Neural crest cell (in vitro differentiated cells): ENCODE measurements at regions not wholly inside any gene's neighbourhood (a gene's known extent, or its start where the extent isn't known, plus 50 kb on each side); places are given as distances from the start of the nearest gene placed in this dataset.

Source experiments
- DNase-seq: peaks from one replicate; pipeline ENCODE4 v3.0.0; 2021; ENCODE audit warnings: low read depth, mixed read lengths, low spot score
- H3K27ac Mint-ChIP-seq: one replicate; pipeline ENCODE4 v1.8.0; 2021; ENCODE audit warnings: mild to moderate bottlenecking, mixed read lengths; ENCODE audit not compliant: unreplicated experiment
- H3K27me3 Mint-ChIP-seq: 2 replicates; pipeline ENCODE4 v1.8.0; 2021; ENCODE audit warnings: low read depth, mild to moderate bottlenecking, mixed read lengths
- H3K36me3 Mint-ChIP-seq: 2 replicates; pipeline ENCODE4 v1.8.0; 2021; ENCODE audit warnings: low read depth, mild to moderate bottlenecking, mixed read lengths
- H3K4me1 Mint-ChIP-seq: 2 replicates; pipeline ENCODE4 v1.8.0; 2021; ENCODE audit warnings: mixed read lengths
- H3K4me3 Mint-ChIP-seq: one replicate; pipeline ENCODE4 v1.8.0; 2021; ENCODE audit warnings: mild to moderate bottlenecking, mixed read lengths
- H3K9me3 Mint-ChIP-seq: 2 replicates; pipeline ENCODE4 v1.8.0; 2021; ENCODE audit warnings: mixed read lengths
- CTCF ChIP-seq: fragments of 200-600 bp; sonication (generic); conservative IDR thresholded peaks from 2 replicates; pipeline ENCODE4 v1.5.0; 2021; ENCODE audit warnings: antibody characterized with exemption, mild to moderate bottlenecking

- Mint-ChIP-seq H3K4me1 (no peaks in the 10 kb centered on the region), H3K36me3 (no peaks in the 10 kb centered on the region), H3K9me3 (peaks cover 4% of the 10 kb centered on the region), H3K4me3 (no peak overlapping the region), H3K27me3 (no peaks in the 10 kb centered on the region), H3K27ac (no peak overlapping the region)
- no peak for TF ChIP-seq CTCF
- DNase-seq: no peak
Measured at GRCh38 chr6:164266851-164267250, 852.3 kb downstream of the QKI start.

- H3K27ac Mint-ChIP-seq: no peak overlapping the region
- H3K9me3 Mint-ChIP-seq: peaks cover 5% of the 10 kb centered on the region
- DNase-seq: no peak
- no peak for TF ChIP-seq CTCF
- H3K36me3 Mint-ChIP-seq: no peaks in the 10 kb centered on the region
- peaks cover 14% of the 10 kb centered on the region for H3K4me1 Mint-ChIP-seq
- no peaks in the 10 kb centered on the region for H3K27me3 Mint-ChIP-seq
- no peak overlapping the region for H3K4me3 Mint-ChIP-seq
Measured at GRCh38 chr6:164262348-164262747, 847.8 kb downstream of the QKI start.

- no peak overlapping the region for H3K4me3 Mint-ChIP-seq
- no peak overlapping the region for H3K27ac Mint-ChIP-seq
- H3K4me1 Mint-ChIP-seq: peaks cover 19% of the 10 kb centered on the region
- no peaks in the 10 kb centered on the region for H3K27me3 Mint-ChIP-seq
- no peak for DNase-seq
- H3K9me3 Mint-ChIP-seq: peaks cover 3% of the 10 kb centered on the region
- no peak for TF ChIP-seq CTCF
- no peaks in the 10 kb centered on the region for H3K36me3 Mint-ChIP-seq
Measured at GRCh38 chr6:164258421-164258820, 843.9 kb downstream of the QKI start.

- Mint-ChIP-seq H3K4me1 (peaks cover 20% of the 10 kb centered on the region), H3K36me3 (no peaks in the 10 kb centered on the region), H3K9me3 (no peaks in the 10 kb centered on the region), H3K4me3 (no peak overlapping the region), H3K27me3 (no peaks in the 10 kb centered on the region), H3K27ac (no peak overlapping the region)
- TF ChIP-seq CTCF: no peak
- DNase-seq: no peak
Measured at GRCh38 chr6:164252948-164253347, 838.4 kb downstream of the QKI start.

GRCh38 chr6:164252291-164252690 is 837.8 kb downstream of the QKI start:
- DNase-seq: no peak
- Mint-ChIP-seq H3K4me1 (peaks cover 20% of the 10 kb centered on the region), H3K27ac (no peak overlapping the region), H3K4me3 (no peak overlapping the region), H3K36me3 (no peaks in the 10 kb centered on the region), H3K27me3 (no peaks in the 10 kb centered on the region), H3K9me3 (no peaks in the 10 kb centered on the region)
- no peak for TF ChIP-seq CTCF

GRCh38 chr6:164247106-164247505 is 832.6 kb downstream of the QKI start:
- H3K9me3 Mint-ChIP-seq: peaks cover 10% of the 10 kb centered on the region
- no peak for DNase-seq
- no peak for TF ChIP-seq CTCF
- no peaks in the 10 kb centered on the region for H3K36me3 Mint-ChIP-seq
- H3K27me3 Mint-ChIP-seq: no peaks in the 10 kb centered on the region
- H3K27ac Mint-ChIP-seq: no peak overlapping the region
- H3K4me3 Mint-ChIP-seq: no peak overlapping the region
- H3K4me1 Mint-ChIP-seq: peaks cover 11% of the 10 kb centered on the region
